Prostate gland (tissue), 2 donors: ENCODE measurements at regions not wholly inside any gene's neighbourhood (a gene's known extent, or its start where the extent isn't known, plus 50 kb on each side); places are given as distances from the start of the nearest gene placed in this dataset.

Experiments used
- POLR2A ChIP-seq: fragments of 450-650 bp; IDR thresholded peaks from one replicate; pipeline ENCODE4 v1.6.1; 2016; ENCODE audit warnings: antibody characterized with exemption, mild to moderate bottlenecking
- TF ChIP-seq, protein P1 (sequence below), 4 experiments: fragments of 200-600 bp in 2 of 4; fragments of 450-650 bp in 2 of 4; sonication (generic) in 2 of 4; IDR thresholded peaks; 1 replicate in 3 of 4; 2 replicates in 1 of 4; pipeline ENCODE4 v1.5.1; 2016 to 2019; ENCODE audit warnings: antibody characterized with exemption in 4 of 4, mild to moderate bottlenecking in 2 of 4, moderate library complexity in 2 of 4

DNA sequence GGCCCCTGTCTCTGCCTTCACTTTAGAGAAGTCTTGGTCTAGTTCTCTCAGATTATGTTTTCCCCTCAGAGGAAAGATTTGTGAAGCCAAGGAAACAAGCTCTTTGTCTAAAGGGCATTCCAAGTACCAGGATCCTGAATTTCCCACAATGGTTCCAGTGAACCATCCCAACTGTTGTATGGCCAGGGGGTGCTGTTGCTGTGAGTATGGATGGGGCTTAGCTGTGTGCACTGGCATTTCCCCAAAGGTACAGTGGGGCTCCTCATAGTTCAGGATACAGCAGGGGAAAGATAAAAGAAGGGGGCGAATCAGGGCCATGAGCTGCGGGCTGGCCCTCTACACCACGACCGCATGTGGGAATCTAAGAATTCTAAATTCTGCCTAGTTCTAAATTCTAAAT lies 1154.0 kb upstream of the FANCL start:
- TF ChIP-seq, protein P1, sequence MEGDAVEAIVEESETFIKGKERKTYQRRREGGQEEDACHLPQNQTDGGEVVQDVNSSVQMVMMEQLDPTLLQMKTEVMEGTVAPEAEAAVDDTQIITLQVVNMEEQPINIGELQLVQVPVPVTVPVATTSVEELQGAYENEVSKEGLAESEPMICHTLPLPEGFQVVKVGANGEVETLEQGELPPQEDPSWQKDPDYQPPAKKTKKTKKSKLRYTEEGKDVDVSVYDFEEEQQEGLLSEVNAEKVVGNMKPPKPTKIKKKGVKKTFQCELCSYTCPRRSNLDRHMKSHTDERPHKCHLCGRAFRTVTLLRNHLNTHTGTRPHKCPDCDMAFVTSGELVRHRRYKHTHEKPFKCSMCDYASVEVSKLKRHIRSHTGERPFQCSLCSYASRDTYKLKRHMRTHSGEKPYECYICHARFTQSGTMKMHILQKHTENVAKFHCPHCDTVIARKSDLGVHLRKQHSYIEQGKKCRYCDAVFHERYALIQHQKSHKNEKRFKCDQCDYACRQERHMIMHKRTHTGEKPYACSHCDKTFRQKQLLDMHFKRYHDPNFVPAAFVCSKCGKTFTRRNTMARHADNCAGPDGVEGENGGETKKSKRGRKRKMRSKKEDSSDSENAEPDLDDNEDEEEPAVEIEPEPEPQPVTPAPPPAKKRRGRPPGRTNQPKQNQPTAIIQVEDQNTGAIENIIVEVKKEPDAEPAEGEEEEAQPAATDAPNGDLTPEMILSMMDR (IDR thresholded peaks at IDR 0.05): no peak
- TF ChIP-seq POLR2A: no peak
